IMR-90 (cell line): ENCODE measurements at regions not wholly inside any gene's neighbourhood (a gene's known extent, or its start where the extent isn't known, plus 50 kb on each side); places are given as distances from the start of the nearest gene placed in this dataset.

Source experiments
- ATAC-seq: fragments of 200-7000 bp; cut with Tn5 transposase; 2 replicates; pipeline ENCODE4 v1.9.1; 2020; ENCODE audit warnings: low read depth, mild to moderate bottlenecking, moderate library complexity
- BruUV-seq: library from RNA; stranded (reverse); fragments of 400-500 nt; replicated peaks from 2 replicates; lab custom pipeline; 2021; lab: Mats Ljungman, UMichigan
- CTCF ChIA-PET: fragments of 300-600 bp; formaldehyde crosslinking; extraction: SDS; loops from one replicate; lab custom pipeline; 2021; ENCODE audit warnings: antibody characterized with exemption; lab: Yijun Ruan, JAX
- POLR2A ChIA-PET: fragments of 300-600 bp; sonication (Branson Sonifier 250); formaldehyde crosslinking; loops from one replicate; lab custom pipeline; 2022; ENCODE audit warnings: antibody characterized with exemption; ENCODE audit not compliant: unreplicated experiment; lab: Charles Lee
- DNase-seq: peaks from one replicate; pipeline ENCODE4 v3.0.0; 2013
- H2AFZ ChIP-seq: replicated peaks from 2 replicates; pipeline ENCODE3; 2013; ENCODE audit warnings: low read length, mild to moderate bottlenecking; ENCODE audit not compliant: poor library complexity
- H2AK5ac ChIP-seq: 2 replicates; pipeline ENCODE4 v1.6.1; 2013; ENCODE audit warnings: low read depth, low read length, inconsistent platforms
- H2AK9ac ChIP-seq: replicated peaks from 2 replicates; pipeline ENCODE3; 2013; ENCODE audit warnings: mild to moderate bottlenecking, low read depth, low read length, moderate library complexity; ENCODE audit not compliant: poor library complexity
- H2BK120ac ChIP-seq: 2 replicates; pipeline ENCODE4 v1.6.1; 2013; ENCODE audit warnings: low read depth, low read length, inconsistent platforms
- H2BK15ac ChIP-seq: 3 replicates; pipeline ENCODE4 v1.6.1; 2013; ENCODE audit warnings: low read depth, low read length, inconsistent platforms
- H2BK20ac ChIP-seq: 2 replicates; pipeline ENCODE4 v1.6.1; 2013; ENCODE audit warnings: low read depth, mild to moderate bottlenecking, inconsistent platforms, low read length, moderate library complexity
- H2BK5ac ChIP-seq: 2 replicates; pipeline ENCODE4 v1.6.1; 2013; ENCODE audit warnings: mild to moderate bottlenecking, low read depth, low read length, inconsistent platforms; ENCODE audit not compliant: poor library complexity, severe bottlenecking
- H3K14ac ChIP-seq: replicated peaks from 2 replicates; pipeline ENCODE4 v1.6.1; 2013; ENCODE audit warnings: low read depth, low read length, inconsistent platforms
- H3K18ac ChIP-seq: 2 replicates; pipeline ENCODE4 v1.6.1; 2013; ENCODE audit warnings: low read depth, low read length, control low read depth
- H3K23ac ChIP-seq: 2 replicates; pipeline ENCODE4 v1.6.1; 2013; ENCODE audit warnings: low read depth, low read length, inconsistent platforms
- H3K27ac ChIP-seq: 2 replicates; pipeline ENCODE4 v1.5.1; 2013; ENCODE audit warnings: mild to moderate bottlenecking, control low read depth, low read length; ENCODE audit not compliant: insufficient read depth
- H3K27me3 ChIP-seq: 2 replicates; pipeline ENCODE4 v1.6.1; 2013; ENCODE audit warnings: low read length; ENCODE audit not compliant: control insufficient read depth, insufficient read depth
- H3K36me3 ChIP-seq: 2 replicates; pipeline ENCODE4 v1.6.1; 2013; ENCODE audit warnings: low read length, mixed read lengths; ENCODE audit not compliant: control insufficient read depth, insufficient read depth
- H3K4ac ChIP-seq: 2 replicates; pipeline ENCODE4 v1.6.1; 2013; ENCODE audit warnings: low read depth, low read length, inconsistent platforms
- H3K4me1 ChIP-seq: 2 replicates; pipeline ENCODE4 v1.6.1; 2013; ENCODE audit warnings: low read length, mixed read lengths; ENCODE audit not compliant: control insufficient read depth, insufficient read depth
- H3K4me2 ChIP-seq: 2 replicates; pipeline ENCODE4 v1.6.1; 2013; ENCODE audit warnings: low read depth, mild to moderate bottlenecking, control low read depth, low read length, moderate library complexity
- H3K4me3 ChIP-seq: 2 replicates; pipeline ENCODE4 v1.5.1; 2013; ENCODE audit warnings: low read depth, mild to moderate bottlenecking, control low read depth, low read length, moderate library complexity; ENCODE audit not compliant: insufficient read depth
- H3K56ac ChIP-seq: 2 replicates; pipeline ENCODE4 v1.6.1; 2013; ENCODE audit warnings: low read length, inconsistent platforms; ENCODE audit not compliant: insufficient read depth; ENCODE audit errors: extremely low read depth
- H3K79me1 ChIP-seq, 2 experiments: 2 replicates each; pipeline ENCODE4 v1.6.1; 2013; ENCODE audit warnings: low read length in 2 of 2, inconsistent platforms in 1 of 2, low read depth in 1 of 2
- H3K9ac ChIP-seq: 2 replicates; pipeline ENCODE4 v1.6.1; 2013; ENCODE audit warnings: low read depth, low read length, control low read depth
- H3K9me1 ChIP-seq: 2 replicates; pipeline ENCODE4 v1.6.1; 2013; ENCODE audit warnings: low read length, inconsistent platforms; ENCODE audit not compliant: insufficient read depth
- H3K9me3 ChIP-seq: 2 replicates; pipeline ENCODE4 v1.6.1; 2013; ENCODE audit warnings: low read length; ENCODE audit not compliant: control insufficient read depth, insufficient read depth
- H4K20me1 ChIP-seq: 2 replicates; pipeline ENCODE4 v1.6.1; 2013; ENCODE audit warnings: low read length, inconsistent platforms; ENCODE audit not compliant: insufficient read depth
- H4K5ac ChIP-seq: 2 replicates; pipeline ENCODE4 v1.6.1; 2013; ENCODE audit warnings: mild to moderate bottlenecking, low read depth, low read length, control low read depth
- H4K8ac ChIP-seq, 2 experiments: 2 replicates each; pipeline ENCODE4 v1.6.1; 2013; ENCODE audit warnings: low read depth in 2 of 2, low read length in 2 of 2, control low read depth in 1 of 2, inconsistent platforms in 1 of 2
- H4K91ac ChIP-seq: 2 replicates; pipeline ENCODE4 v1.6.1; 2013; ENCODE audit warnings: low read depth, low read length, inconsistent platforms; ENCODE audit not compliant: insufficient read depth
- BHLHE40 ChIP-seq: fragments of 150-350 bp; IDR thresholded peaks from 2 replicates; pipeline ENCODE4 v1.6.1; 2016; ENCODE audit warnings: mild to moderate bottlenecking, low read depth, low read length
- CHD1 ChIP-seq: IDR thresholded peaks from 2 replicates; pipeline ENCODE4 v1.6.1; 2012; ENCODE audit warnings: low read depth, low read length, improper control_type of control experiment
- FOS ChIP-seq: fragments of 150-350 bp; IDR thresholded peaks from 2 replicates; pipeline ENCODE4 v1.6.1; 2016; ENCODE audit warnings: low read depth, low read length
- MXI1 ChIP-seq: IDR thresholded peaks from 2 replicates; pipeline ENCODE4 v1.6.1; 2012; ENCODE audit warnings: low read depth, mild to moderate bottlenecking, low read length, moderate library complexity, borderline replicate concordance
- POLR2A ChIP-seq: IDR thresholded peaks from 2 replicates; pipeline ENCODE4 v1.6.1; 2012; ENCODE audit warnings: mild to moderate bottlenecking, low read depth, low read length
- RCOR1 ChIP-seq: IDR thresholded peaks from 2 replicates; pipeline ENCODE4 v1.6.1; 2012; ENCODE audit warnings: mild to moderate bottlenecking, low read length, improper control_type of control experiment; ENCODE audit not compliant: insufficient replicate concordance
- SMC3 ChIP-seq: fragments of 150-350 bp; IDR thresholded peaks from 2 replicates; pipeline ENCODE4 v1.6.1; 2016; ENCODE audit warnings: low read depth, mild to moderate bottlenecking, antibody characterized with exemption, low read length, moderate library complexity
- USF2 ChIP-seq: fragments of 150-350 bp; IDR thresholded peaks from 2 replicates; pipeline ENCODE4 v1.6.1; 2017; ENCODE audit warnings: mild to moderate bottlenecking, antibody characterized with exemption, low read length, low read depth
- WGBS, 2 experiments: methylation state at CpG; one replicate each; pipeline versions ENCODE4 v1.1.5 to v1.1.7; 2013; ENCODE audit warnings: missing lambda C conversion rate in 2 of 2; ENCODE audit not compliant: insufficient read length in 1 of 2; ENCODE audit errors: extremely low coverage in 2 of 2; 5-methylcytosine and 5-hydroxymethylcytosine counted together
- dilution Hi-C: fragments of 300-500 bp; cut with HindIII; formaldehyde crosslinking; loops from one replicate; pipeline ENCODE4 v1.14.3; 2018; ENCODE audit warnings: low sequenced_read_pairs; ENCODE audit not compliant: unreplicated experiment
- in situ Hi-C: fragments of 300-500 bp; cut with MboI; formaldehyde crosslinking; loops from 3 replicates; pipeline ENCODE4 v1.14.3; 2019; ENCODE audit warnings: low sequenced_read_pairs, inconsistent platforms, mixed read lengths
- intact Hi-C: fragments of 100-400 bp; cut with micrococcal nuclease; formaldehyde crosslinking; loops from 2 replicates; pipeline ENCODE4 v1.10.0; 2022

GRCh38 chr1:29695036-29695435 lies 458.7 kb downstream of the PTPRU start:
- Histone ChIP-seq H3K27ac (no peak overlapping the region), H3K27me3 (no peaks in the 10 kb centered on the region; the same call in 1 of the 2 replicates), H3K4me3 (no peak overlapping the region), H3K4me1 (no peaks in the 10 kb centered on the region), H4K91ac (no peak overlapping the region), H3K36me3 (no peaks in the 10 kb centered on the region), H3K18ac (no peak overlapping the region), H4K5ac (no peak overlapping the region), H2BK20ac (no peak overlapping the region), H3K14ac (no peak overlapping the region), H2AK5ac (no peak overlapping the region), H2AK9ac (no peak overlapping the region), H4K20me1 (no peaks in the 10 kb centered on the region), H3K4ac (no peak overlapping the region), H4K8ac (no peak overlapping the region), H3K23ac (no peak overlapping the region), H3K56ac (no peak overlapping the region), H3K79me1 (no peaks in the 10 kb centered on the region), H2BK120ac (no peak overlapping the region), H3K9ac (no peak overlapping the region), H2BK15ac (no peak overlapping the region), H3K9me3 (no peaks in the 10 kb centered on the region), H2AFZ (no peak overlapping the region), H3K9me1 (no peaks in the 10 kb centered on the region), H3K4me2 (no peak overlapping the region), H2BK5ac (no peak overlapping the region)
- DNase-seq (no peak), ATAC-seq (no peak)
- POLR2A ChIA-PET, result interaction anchor here (0.7 kb wide), 1 partner anchor 1023 kb away, joined by 3 read pairs; no protein-coding TSS in a partner anchor
- intact Hi-C loops, result no loop called here
- CTCF ChIA-PET, result interaction anchor here (3.1 kb wide), 1 partner anchor 9 kb away, joined by 18 read pairs; no protein-coding TSS in a partner anchor
- WGBS, 2 experiments, result 92% methylated on average over 2 of the region's 3 CpGs; no CpG with 5 or more reads in 1 of the 2 experiments
- TF ChIP-seq RCOR1 (no peak), BHLHE40 (no peak), USF2 (no peak), MXI1 (no peak), CHD1 (no peak), SMC3 (no peak), POLR2A (no peak), FOS (no peak)
- in situ Hi-C loops, result no loop called here
- BruUV-seq, result no TSS peak
- dilution Hi-C loops, result no loop called here
